ENCODE measurements at regions not wholly inside any gene's neighbourhood (a gene's known extent, or its start where the extent isn't known, plus 50 kb on each side); places are given as distances from the start of the nearest gene placed in this dataset.

DNA sequence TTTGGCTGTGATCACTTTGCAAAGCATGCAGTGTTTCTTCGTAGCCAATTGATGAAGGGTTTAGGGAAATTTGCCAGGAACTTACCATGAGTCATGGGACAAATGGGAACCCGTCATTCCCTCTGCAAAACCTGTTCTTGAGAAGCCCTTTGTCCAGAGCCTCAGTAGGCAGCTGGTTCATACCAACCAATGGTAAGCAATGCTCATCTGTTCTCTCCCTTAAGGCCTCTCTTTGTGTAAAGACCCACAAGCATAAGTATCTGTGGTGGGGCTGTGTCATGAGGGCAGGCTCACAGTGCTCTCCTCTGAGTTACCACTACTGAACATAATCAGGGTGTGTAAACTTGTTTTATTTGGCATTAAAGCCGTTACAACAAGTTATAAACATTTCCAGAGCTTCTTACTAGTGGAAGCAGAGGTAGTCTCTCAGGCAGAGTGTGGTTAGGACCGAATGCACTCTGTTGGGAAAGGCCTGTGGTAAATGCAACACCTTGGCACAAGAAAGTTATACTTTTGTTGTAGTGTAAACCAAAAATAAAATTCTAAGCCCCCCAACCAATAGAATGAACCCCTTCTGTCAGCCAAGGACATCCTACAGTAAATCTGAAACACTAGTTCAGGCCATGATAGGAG lies 119.8 kb downstream of the SINHCAF start:
- Histone ChIP-seq H3K27ac (ENCODE audit: low read depth in 2 of 2, low read length in 1 of 2) (no peak overlapping the region), H3K4me1 (ENCODE audit: control insufficient read depth in 1 of 2, insufficient read depth in 2 of 2, low read depth in 1 of 2, low read length in 1 of 2) (0 out of 4 replicates have a peak, but pooled peaks cover 0 to 4% of the 10 kb centered on the region in 2 experiments), H3K36me3 (replicated peaks in 1 of 2; ENCODE audit: control insufficient read depth in 1 of 2, insufficient read depth in 2 of 2, low read length in 1 of 2) (no peaks in the 10 kb centered on the region), H3K27me3 (ENCODE audit: insufficient read depth) (no peaks in the 10 kb centered on the region), H3F3A (replicated peaks; ENCODE audit: insufficient read depth) (no peaks in the 10 kb centered on the region), H3K9me3 (no peaks in the 10 kb centered on the region), H3K9ac (no peak overlapping the region), H3K4me2 (no peak overlapping the region; the same call in 1 of the 2 replicates), H2AFZ (ENCODE audit: low read depth) (no peak overlapping the region), H3K79me2 (ENCODE audit: insufficient read depth) (no peaks in the 10 kb centered on the region), H4K20me1 (ENCODE audit: insufficient read depth) (no peaks in the 10 kb centered on the region), H3K4me3 (ENCODE audit: low read depth in 2 of 2, low read length in 1 of 2) (no peak overlapping the region), H3K9me2 (no peaks in the 10 kb centered on the region)
- DNase-seq = no peak
- ChIA-PET POLR2A (no interaction called here), CTCF (interaction anchor here (0.8 kb wide), 2 partner anchors 32 to 50 kb away, joined by 3 to 4 read pairs; no protein-coding TSS in a partner anchor)
- TF ChIP-seq MEF2A (IDR thresholded peaks at IDR 0.05; ENCODE audit: borderline replicate concordance, low read depth) (no peak), FOXJ3 (CRISPR knock-in tag; IDR thresholded peaks at IDR 0.05) (no peak), ELF1 (IDR thresholded peaks at IDR 0.05) (no peak), TCF12 (IDR thresholded peaks at IDR 0.05) (no peak; the same call in 1 of the 2 replicates), NFIC (IDR thresholded peaks at IDR 0.05; ENCODE audit: borderline replicate concordance) (peak; percentile 53; the same call in 1 of the 2 replicates), FOSL2 (IDR thresholded peaks at IDR 0.05; ENCODE audit: borderline replicate concordance, low read depth) (peak; percentile 63; the same call in 1 of the 2 replicates), RAD21 (IDR thresholded peaks at IDR 0.05; ENCODE audit: low read length) (no peak), GABPA (IDR thresholded peaks at IDR 0.05; ENCODE audit: low read depth) (no peak), RCOR1 (IDR thresholded peaks at IDR 0.05; ENCODE audit: low read length) (no peak), TAF1 (IDR thresholded peaks at IDR 0.05; ENCODE audit: borderline replicate concordance, low read depth, low read length) (no peak), RXRA (IDR thresholded peaks at IDR 0.05; ENCODE audit: borderline replicate concordance, low read depth) (no peak), YY1 (IDR thresholded peaks at IDR 0.05; ENCODE audit: low read depth) (no peak), JUND (IDR thresholded peaks at IDR 0.05) (0 out of 2 replicates have a peak, but pooled peaks have one; percentile 19), NRF1 (IDR thresholded peaks at IDR 0.05; ENCODE audit: low read depth, low read length) (no peak), EP300 (IDR thresholded peaks at IDR 0.05; ENCODE audit: borderline replicate concordance in 1 of 2, low read depth in 1 of 2, low read length in 1 of 2) (no peak), SIN3A (IDR thresholded peaks at IDR 0.05; ENCODE audit: borderline replicate concordance, low read depth, low read length) (no peak), EZH2phosphoT487 (IDR thresholded peaks at IDR 0.05; ENCODE audit: borderline replicate concordance, low read depth) (no peak), POLR2AphosphoS5 (IDR thresholded peaks at IDR 0.05; ENCODE audit: low read depth, low read length) (no peak)
- TF ChIP-seq, protein P1, sequence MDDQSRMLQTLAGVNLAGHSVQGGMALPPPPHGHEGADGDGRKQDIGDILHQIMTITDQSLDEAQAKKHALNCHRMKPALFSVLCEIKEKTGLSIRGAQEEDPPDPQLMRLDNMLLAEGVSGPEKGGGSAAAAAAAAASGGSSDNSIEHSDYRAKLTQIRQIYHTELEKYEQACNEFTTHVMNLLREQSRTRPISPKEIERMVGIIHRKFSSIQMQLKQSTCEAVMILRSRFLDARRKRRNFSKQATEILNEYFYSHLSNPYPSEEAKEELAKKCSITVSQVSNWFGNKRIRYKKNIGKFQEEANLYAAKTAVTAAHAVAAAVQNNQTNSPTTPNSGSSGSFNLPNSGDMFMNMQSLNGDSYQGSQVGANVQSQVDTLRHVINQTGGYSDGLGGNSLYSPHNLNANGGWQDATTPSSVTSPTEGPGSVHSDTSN (IDR thresholded peaks at IDR 0.05) = no peak
- TF ChIP-seq, protein P2, sequence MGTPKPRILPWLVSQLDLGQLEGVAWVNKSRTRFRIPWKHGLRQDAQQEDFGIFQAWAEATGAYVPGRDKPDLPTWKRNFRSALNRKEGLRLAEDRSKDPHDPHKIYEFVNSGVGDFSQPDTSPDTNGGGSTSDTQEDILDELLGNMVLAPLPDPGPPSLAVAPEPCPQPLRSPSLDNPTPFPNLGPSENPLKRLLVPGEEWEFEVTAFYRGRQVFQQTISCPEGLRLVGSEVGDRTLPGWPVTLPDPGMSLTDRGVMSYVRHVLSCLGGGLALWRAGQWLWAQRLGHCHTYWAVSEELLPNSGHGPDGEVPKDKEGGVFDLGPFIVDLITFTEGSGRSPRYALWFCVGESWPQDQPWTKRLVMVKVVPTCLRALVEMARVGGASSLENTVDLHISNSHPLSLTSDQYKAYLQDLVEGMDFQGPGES (IDR thresholded peaks at IDR 0.05; ENCODE audit: low read depth, low read length) = no peak
- TF ChIP-seq, protein P3, sequence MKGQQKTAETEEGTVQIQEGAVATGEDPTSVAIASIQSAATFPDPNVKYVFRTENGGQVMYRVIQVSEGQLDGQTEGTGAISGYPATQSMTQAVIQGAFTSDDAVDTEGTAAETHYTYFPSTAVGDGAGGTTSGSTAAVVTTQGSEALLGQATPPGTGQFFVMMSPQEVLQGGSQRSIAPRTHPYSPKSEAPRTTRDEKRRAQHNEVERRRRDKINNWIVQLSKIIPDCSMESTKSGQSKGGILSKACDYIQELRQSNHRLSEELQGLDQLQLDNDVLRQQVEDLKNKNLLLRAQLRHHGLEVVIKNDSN (IDR thresholded peaks at IDR 0.05; ENCODE audit: borderline replicate concordance, low read depth) = no peak
- TF ChIP-seq, protein P4, sequence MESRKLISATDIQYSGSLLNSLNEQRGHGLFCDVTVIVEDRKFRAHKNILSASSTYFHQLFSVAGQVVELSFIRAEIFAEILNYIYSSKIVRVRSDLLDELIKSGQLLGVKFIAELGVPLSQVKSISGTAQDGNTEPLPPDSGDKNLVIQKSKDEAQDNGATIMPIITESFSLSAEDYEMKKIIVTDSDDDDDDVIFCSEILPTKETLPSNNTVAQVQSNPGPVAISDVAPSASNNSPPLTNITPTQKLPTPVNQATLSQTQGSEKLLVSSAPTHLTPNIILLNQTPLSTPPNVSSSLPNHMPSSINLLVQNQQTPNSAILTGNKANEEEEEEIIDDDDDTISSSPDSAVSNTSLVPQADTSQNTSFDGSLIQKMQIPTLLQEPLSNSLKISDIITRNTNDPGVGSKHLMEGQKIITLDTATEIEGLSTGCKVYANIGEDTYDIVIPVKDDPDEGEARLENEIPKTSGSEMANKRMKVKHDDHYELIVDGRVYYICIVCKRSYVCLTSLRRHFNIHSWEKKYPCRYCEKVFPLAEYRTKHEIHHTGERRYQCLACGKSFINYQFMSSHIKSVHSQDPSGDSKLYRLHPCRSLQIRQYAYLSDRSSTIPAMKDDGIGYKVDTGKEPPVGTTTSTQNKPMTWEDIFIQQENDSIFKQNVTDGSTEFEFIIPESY (IDR thresholded peaks at IDR 0.05; ENCODE audit: borderline replicate concordance, low read depth) = no peak
- TF ChIP-seq, protein P5, sequence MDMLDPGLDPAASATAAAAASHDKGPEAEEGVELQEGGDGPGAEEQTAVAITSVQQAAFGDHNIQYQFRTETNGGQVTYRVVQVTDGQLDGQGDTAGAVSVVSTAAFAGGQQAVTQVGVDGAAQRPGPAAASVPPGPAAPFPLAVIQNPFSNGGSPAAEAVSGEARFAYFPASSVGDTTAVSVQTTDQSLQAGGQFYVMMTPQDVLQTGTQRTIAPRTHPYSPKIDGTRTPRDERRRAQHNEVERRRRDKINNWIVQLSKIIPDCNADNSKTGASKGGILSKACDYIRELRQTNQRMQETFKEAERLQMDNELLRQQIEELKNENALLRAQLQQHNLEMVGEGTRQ (IDR thresholded peaks at IDR 0.05; ENCODE audit: borderline replicate concordance, low read depth, low read length) = no peak
- WGBS (ENCODE audit: low lambda C conversion rate) = 40% methylated on average over 4 of the region's 4 CpGs
